ENCODE measurements at regions not wholly inside any gene's neighbourhood (a gene's known extent, or its start where the extent isn't known, plus 50 kb on each side); places are given as distances from the start of the nearest gene placed in this dataset.
A peak's percentile ranks its signal among the peaks of the same experiment; 100 is the strongest.
"Not testable (repeated sequence)": the region's sequence is repeated elsewhere in the genome, so short reads cannot be mapped to it uniquely, and the experiment has no call there.

DNA sequence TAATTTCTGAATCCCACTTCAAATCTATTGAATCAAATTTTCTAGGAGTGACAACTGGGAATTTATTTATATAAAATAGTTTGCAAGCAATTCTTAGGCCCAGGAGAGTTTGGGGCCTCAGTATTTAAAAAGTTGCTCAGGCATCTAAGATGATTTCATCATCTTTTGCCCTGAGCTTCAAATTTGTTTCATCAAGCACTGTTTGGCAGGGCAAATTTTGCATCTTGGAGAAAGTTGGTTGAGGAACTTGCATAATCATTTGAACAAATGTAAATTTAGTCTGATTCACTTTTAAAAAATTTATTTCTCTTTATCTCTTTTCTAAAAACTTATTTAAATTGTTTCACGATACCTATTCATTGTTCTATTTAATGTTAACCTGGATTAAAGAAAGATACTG lies 702.8 kb downstream of the SI start:
- DNase-seq (ENCODE audit: low spot score): no peak

GRCh38 chr3:164371681-164372080 lies 706.6 kb downstream of the SI start:
- no peak for DNase-seq (ENCODE audit: low spot score)

DNA sequence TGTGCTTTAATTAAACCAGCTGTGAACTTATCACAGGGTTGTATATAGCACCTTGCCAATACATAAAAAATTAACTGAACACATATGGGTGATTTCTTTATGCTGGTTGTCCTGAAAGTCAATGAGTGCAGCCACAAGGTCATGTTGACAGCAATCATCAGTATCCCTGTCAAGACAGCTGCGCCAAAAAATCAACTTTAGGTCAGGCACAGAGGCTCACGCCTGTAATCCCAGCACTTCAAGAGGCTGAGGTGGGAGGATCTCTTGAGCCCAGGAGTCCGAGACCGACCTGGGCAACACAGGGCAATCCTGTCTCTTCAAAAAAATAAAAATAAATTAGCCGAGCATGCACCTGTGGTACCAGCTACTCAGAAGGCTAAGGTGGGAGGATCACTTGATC lies 707.3 kb downstream of the SI start:
- no peak for DNase-seq (ENCODE audit: low spot score)

GRCh38 chr3:164365242-164365641 lies 713.1 kb downstream of the SI start:
- no peak for DNase-seq (ENCODE audit: low spot score)

- no peak for DNase-seq (ENCODE audit: low spot score)
Measured at GRCh38 chr3:164364111-164364510, 714.2 kb downstream of the SI start.

DNA sequence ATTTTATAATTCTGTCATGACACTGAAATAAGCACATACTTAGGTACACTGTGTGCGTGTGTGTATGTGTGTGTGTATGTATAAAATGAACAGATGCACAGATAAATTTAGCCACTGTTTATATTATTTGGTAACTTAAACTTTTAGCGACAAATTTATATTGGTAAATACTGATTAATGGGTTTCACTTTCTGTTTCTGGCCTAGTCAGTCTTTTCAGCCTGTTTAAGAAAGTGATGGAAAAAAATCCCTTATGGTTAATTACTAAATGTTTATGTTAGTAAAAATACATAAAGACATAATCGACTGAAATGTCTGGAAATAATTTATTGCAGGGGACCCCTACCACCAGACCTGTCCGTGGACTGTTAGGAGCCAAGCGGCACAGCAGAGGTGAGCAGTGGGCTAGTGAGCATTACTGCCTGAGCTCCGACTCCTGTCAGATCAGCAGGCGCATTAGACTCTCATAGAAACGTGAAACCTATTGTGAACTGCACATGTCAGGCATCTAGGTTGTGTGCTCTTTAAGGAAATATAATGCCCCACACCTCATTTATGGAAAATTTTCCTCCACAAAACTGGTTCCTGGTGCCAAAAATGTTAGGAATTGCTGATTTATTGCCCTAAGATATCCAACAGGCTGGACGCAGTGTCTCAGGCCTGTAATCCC lies 717.4 kb downstream of the SI start:
- DNase-seq (ENCODE audit: low spot score): no peak

GRCh38 chr3:164360078-164360578 lies 718.2 kb downstream of the SI start:
- no peak for DNase-seq (ENCODE audit: low spot score)

GRCh38 chr3:164352991-164353390 lies 725.3 kb downstream of the SI start:
- no peak for DNase-seq (ENCODE audit: low spot score)

GRCh38 chr3:164351131-164351530 lies 727.2 kb downstream of the SI start:
- no peak for DNase-seq (ENCODE audit: low spot score)

DNA sequence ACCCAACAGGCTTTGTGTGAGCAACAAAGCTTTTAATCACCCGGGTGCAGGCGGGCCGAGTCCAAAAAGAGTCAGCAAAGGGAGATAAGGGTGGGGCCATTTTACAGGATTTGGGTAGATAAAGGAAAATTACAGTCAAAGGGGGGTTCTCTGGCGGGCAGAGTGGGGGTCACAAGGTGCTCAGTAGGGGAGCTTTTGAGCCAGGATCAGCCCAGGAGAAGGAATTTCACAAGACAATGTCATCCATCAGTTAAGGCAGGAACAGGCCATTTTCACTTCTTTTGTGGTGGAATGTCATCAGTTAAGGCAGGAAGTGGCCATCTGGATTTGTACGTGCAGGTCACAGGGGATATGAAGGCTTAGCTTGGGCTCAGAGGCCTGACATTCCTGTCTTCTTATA lies 736.1 kb downstream of the SI start:
- DNase-seq (ENCODE audit: low spot score): not testable (repeated sequence)

DNA sequence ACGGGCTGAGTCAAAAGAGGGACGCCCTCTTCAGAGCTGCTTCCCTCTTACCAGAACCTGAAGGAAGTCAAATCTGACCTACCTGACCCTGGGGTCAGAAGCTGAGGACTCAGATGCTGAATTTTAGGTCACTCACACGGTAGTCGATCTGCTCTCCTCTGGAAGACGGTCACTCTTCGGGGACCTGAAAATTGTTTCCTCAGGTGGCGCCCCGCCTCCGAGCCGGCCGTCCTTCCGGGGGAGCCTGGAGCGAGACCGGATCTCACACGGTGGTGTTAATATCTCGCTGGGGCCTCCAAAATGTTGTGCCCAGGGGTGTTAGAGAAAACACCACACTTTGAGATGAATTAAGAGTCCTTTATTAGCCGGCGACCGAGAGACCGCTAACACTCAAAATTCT lies 737.2 kb downstream of the SI start:
- DNase-seq (ENCODE audit: low spot score): no peak

DNA sequence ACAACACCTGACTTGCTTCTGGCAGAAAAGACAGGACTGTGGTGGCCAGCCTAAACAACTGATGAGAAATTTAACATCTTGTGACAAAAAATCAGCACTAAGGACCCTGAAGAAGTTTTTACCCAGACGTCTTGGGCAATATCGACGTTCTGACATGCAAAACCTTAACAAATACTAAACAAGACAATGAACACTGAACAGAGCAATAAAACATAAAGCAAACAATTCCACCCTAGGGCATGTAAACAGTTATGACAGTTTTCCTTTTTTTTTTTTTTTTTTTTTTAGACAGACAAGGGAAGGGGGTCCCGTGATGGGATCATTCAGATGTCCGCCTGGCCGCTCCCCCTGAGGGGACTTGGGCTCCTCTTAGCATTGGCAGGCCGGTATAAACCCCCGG lies 738.0 kb downstream of the SI start:
- no peak for DNase-seq (ENCODE audit: low spot score)

DNA sequence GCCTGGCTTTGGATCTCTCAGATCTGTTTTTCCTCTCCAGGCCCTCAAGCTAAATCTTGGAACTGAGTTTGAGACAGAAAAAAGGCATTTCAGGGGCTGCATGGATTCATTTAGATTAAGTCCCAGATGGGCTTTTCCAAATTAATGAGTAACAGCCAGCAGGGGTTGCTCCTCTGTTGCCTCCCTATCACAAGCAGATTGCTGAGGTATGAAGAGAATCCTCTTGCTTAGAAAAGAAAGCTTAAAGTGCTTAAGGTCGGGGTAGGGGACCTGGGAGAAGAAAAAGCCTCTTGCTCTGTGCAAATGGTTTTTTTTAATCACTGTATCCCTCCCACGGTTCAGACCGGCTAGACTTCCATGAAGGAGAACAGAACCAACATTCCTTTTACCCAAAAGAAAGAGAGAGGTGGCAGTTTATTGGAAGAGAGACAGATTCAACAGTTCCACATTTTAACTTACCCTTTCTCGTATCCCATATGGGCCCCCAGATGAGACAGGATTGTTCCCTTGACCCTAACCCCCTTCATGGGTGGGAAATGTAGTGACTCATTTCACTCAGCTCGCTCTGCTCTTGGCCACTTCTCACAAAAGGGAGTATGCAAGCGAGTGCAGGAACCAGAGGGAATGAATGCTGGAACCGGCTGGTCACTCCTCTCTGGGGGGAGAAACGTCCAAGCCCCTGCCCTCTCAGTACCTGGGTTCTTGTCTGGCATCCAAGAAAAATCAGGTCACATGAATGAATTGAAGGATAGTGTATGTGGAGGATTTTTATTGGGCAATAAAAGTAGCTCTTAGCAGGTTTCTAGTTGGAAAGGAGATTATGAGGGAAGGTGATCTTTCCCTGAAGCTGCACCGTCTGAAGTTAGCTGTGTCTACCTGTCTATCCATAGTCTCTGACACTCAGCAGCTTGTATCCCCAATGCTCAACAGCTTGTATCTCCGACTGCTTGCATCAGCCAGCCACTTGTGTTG lies 745.2 kb downstream of the SI start:
- DNase-seq (ENCODE audit: low spot score): no peak

DNA sequence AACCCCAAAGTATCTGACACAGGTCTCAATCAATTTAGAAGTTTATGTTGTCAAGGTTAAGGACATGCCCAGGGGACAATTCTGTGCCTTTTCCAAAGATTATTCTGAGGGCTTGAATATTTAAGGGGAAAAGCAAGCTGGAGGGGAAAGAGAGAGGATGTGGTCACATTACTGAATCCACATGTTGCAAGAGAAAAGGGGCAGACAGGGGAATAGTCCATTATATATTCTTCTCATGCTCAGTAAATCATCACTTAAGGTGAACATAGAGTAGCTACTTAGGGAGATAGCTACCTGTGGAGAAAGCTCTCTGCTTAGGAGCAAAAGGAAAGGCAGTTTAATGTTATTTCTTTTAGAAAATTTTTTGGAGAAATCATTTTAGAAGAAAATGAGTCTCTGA lies 751.6 kb downstream of the SI start:
- DNase-seq (ENCODE audit: low spot score): no peak

GRCh38 chr3:164320962-164321361 lies 757.3 kb downstream of the SI start:
- no peak for DNase-seq (ENCODE audit: low spot score)

DNA sequence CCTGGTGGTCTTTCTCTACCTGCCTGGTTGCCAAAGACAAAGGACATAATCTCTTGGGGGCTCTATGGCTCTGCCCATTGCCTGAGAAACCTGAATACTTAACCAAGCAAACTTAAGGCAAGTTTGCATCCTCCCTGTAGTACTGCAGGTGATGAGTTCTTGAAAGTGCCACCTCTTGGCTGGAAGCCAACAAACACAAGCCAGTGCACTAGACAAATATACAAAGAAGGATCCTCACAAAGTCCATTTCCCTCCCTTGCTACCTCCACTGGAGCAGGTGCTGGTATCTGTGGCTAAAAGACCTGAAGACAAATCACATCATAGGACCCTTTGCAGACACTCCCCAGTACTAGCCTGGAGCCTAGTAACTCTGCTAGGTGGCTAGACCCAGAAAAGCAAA lies 772.3 kb downstream of the SI start:
- DNase-seq (ENCODE audit: low spot score): no peak

DNA sequence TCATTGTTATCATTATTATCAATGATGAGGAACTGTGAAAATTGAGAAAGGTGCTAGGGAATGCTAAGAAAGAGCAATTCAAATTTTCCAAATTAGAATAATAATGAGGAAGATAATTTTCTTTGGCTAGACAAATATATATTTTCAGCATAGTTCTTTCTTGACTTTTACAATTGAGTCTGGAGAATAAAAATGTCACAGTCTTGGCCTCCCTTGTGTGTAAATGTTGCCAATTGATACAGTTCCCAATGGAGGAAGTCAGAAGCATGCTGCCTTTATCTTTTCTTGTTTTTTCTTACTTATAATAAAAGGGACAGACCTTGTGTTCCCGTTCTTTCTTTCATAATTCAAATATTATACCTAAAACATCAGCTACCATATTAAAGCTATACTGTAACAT lies 774.4 kb downstream of the SI start:
- no peak for DNase-seq (ENCODE audit: low spot score)

- no peak for DNase-seq (ENCODE audit: low spot score)
Measured at GRCh38 chr3:164302622-164303021, 775.7 kb downstream of the SI start.

DNA sequence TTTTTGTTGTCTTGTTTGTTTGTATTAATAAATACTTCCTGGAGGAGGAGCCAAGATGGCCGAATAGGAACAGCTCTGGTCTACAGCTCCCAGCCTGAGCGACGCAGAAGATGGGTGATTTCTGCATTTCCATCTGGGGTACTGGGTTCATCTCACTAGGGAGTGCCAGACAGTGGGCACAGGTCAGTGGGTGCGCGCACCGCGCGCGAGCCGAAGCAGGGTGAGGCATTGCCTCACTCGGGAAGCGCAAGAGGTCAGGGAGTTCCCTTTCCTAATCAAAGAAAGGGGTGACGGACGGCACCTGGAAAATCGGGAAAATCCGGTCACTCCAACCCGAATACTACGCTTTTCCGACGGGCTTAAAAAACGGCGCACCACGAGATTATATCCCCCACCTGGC lies 786.8 kb downstream of the SI start:
- not testable (repeated sequence) for DNase-seq (ENCODE audit: low spot score)

DNA sequence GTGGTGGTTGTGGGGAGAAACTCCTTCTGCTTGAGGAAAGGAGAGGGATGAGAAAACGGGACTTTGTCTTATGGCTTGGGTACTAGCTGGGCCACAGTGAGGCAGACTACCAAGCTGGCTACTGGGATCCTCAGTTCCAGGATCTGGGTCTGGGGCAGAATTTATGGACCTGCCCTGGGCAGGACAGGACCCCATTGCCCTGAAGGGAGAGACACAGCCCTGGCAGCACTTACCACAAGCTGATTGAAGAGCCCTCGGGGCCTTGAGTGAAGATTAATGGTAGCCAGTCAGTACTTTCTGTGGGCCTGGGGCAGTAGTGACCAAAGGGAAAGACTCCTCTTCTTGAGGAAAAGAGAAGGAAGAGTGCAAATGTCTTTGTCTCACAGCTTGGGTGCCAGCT lies 799.7 kb downstream of the SI start:
- DNase-seq (ENCODE audit: low spot score): no peak

DNA sequence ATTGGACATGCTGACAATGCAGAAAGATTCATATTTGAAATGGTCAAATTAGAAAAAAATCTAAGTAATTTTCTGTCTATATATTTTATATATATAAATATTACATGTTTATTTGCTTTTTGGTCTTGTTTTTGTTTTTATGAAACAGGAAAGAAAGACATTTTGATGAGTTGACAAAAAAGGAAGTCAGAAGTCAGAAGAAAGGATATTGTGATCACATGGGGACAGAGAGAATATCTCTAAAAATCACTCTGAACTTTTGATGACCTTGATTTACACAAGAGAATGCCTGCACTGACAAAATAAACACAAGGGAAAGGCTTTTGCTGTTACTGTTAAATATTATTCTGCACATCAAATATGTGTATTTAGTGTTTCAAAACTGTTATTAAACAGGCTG lies 811.2 kb downstream of the SI start:
- no peak for DNase-seq (ENCODE audit: low spot score)

DNA sequence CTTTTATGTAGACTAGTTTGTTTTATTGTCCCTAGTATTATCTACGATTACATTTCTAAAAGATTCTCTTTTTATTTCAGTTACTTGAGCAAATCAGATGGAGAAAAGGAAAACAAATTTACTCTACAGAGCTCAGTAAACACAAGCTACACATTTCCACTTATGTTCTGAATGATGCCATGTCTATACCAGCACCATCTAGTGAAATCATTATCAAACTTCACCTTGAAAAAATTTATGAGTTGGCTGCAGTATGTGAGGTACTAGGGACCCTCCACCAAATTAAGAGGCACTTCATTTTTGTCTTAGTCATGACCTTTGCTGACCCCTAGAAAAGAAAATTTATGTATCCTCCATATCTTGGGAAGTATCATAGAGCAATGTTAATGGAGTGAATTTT lies 827.4 kb downstream of the SI start:
- DNase-seq (ENCODE audit: low spot score): peak; percentile 2

- no peak for DNase-seq (ENCODE audit: low spot score)
Measured at GRCh38 chr3:164236851-164237250, 841.4 kb downstream of the SI start.
